ENCODE measurements at regions not wholly inside any gene's neighbourhood (a gene's known extent, or its start where the extent isn't known, plus 50 kb on each side); places are given as distances from the start of the nearest gene placed in this dataset.

GRCh38 chr5:26663500-26663899 lies 374.9 kb downstream of the CDH9 start:
- no peaks in the 10 kb centered on the region for H3K4me1 ChIP-seq (ENCODE audit: insufficient read depth, low read length)
- H3K9me3 ChIP-seq (ENCODE audit: low read length): peaks cover 15% of the 10 kb centered on the region
- no peaks in the 10 kb centered on the region for H3K27me3 ChIP-seq (ENCODE audit: control insufficient read depth in 1 of 2, insufficient read depth in 2 of 2, low read length in 2 of 2)
- intact Hi-C loops (cut with micrococcal nuclease; ENCODE audit: unreplicated experiment) (no loop called here), in situ Hi-C loops (cut with HindIII; ENCODE audit: extremely low pct_ligation_motif_present, low pct_unique_long_range_greater_than_20kb) (no loop called here)
- H4K20me1 ChIP-seq (ENCODE audit: insufficient read depth, low read length): no peaks in the 10 kb centered on the region
- no peak overlapping the region for H3K9ac ChIP-seq (ENCODE audit: insufficient read depth, low read depth, low read length)
- WGBS (ENCODE audit: low lambda C conversion rate): 0% methylated on average over 1 of the region's 1 CpG
- no peak for FAIRE-seq
- no peak for ATAC-seq
- no peak for TF ChIP-seq ZSCAN21 (CRISPR knock-in tag; IDR thresholded peaks at IDR 0.05; ENCODE audit: borderline replicate concordance)
- no peak for TF ChIP-seq ZXDC (CRISPR knock-in tag; IDR thresholded peaks at IDR 0.05)
- TF ChIP-seq JUND (CRISPR knock-in tag; IDR thresholded peaks at IDR 0.05): no peak
- TF ChIP-seq ZNF317 (CRISPR knock-in tag; IDR thresholded peaks at IDR 0.05): no peak
- TF ChIP-seq HMG20A (CRISPR knock-in tag; IDR thresholded peaks at IDR 0.05; ENCODE audit: borderline replicate concordance): no peak
- TF ChIP-seq SOX5 (CRISPR knock-in tag; IDR thresholded peaks at IDR 0.05; ENCODE audit: borderline replicate concordance): no peak
- no peak for TF ChIP-seq CC2D1A (CRISPR knock-in tag; IDR thresholded peaks at IDR 0.05)
- no peak for TF ChIP-seq KDM1A (CRISPR knock-in tag; IDR thresholded peaks at IDR 0.05)
- TF ChIP-seq ZNF83 (CRISPR knock-in tag; IDR thresholded peaks at IDR 0.05; ENCODE audit: borderline replicate concordance): no peak
- TF ChIP-seq, protein P1, sequence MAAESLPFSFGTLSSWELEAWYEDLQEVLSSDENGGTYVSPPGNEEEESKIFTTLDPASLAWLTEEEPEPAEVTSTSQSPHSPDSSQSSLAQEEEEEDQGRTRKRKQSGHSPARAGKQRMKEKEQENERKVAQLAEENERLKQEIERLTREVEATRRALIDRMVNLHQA (CRISPR knock-in tag; IDR thresholded peaks at IDR 0.05): no peak
- TF ChIP-seq, protein P2, sequence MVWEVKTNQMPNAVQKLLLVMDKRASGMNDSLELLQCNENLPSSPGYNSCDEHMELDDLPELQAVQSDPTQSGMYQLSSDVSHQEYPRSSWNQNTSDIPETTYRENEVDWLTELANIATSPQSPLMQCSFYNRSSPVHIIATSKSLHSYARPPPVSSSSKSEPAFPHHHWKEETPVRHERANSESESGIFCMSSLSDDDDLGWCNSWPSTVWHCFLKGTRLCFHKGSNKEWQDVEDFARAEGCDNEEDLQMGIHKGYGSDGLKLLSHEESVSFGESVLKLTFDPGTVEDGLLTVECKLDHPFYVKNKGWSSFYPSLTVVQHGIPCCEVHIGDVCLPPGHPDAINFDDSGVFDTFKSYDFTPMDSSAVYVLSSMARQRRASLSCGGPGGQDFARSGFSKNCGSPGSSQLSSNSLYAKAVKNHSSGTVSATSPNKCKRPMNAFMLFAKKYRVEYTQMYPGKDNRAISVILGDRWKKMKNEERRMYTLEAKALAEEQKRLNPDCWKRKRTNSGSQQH (CRISPR knock-in tag; IDR thresholded peaks at IDR 0.05; ENCODE audit: low read depth): no peak
- TF ChIP-seq ZNF253 (CRISPR knock-in tag; IDR thresholded peaks at IDR 0.05; ENCODE audit: borderline replicate concordance): no peak
- TF ChIP-seq ZNF781 (CRISPR knock-in tag; IDR thresholded peaks at IDR 0.05; ENCODE audit: borderline replicate concordance, not compliant biosample characterization): no peak
- no peak for TF ChIP-seq STAT5B (CRISPR knock-in tag; IDR thresholded peaks at IDR 0.05)
- no peak for TF ChIP-seq ZNF878 (CRISPR knock-in tag; IDR thresholded peaks at IDR 0.05)
- TF ChIP-seq TEAD2 (CRISPR knock-in tag; IDR thresholded peaks at IDR 0.05): no peak
- TF ChIP-seq RARG (CRISPR knock-in tag; IDR thresholded peaks at IDR 0.05; ENCODE audit: low read depth): no peak
- TF ChIP-seq YY1 (IDR thresholded peaks at IDR 0.05; ENCODE audit: insufficient read depth, insufficient replicate concordance, low read depth, low read length): no peak
- BruUV-seq (replicated peaks): no TSS peak
- POLR2A ChIA-PET: no interaction called here
- no peak overlapping the region for H3K27ac ChIP-seq (ENCODE audit: extremely low read length, insufficient read depth, low read length)
- DNase-seq (ENCODE audit: low spot score): no peak
- H3K4me2 ChIP-seq (ENCODE audit: low read depth, low read length): no peak overlapping the region
- no peak overlapping the region for H2AFZ ChIP-seq (ENCODE audit: low read length)
- H3K4me3 ChIP-seq (replicated peaks in 1 of 3; ENCODE audit: insufficient read depth in 1 of 3, low read depth in 2 of 3, low read length in 3 of 3): no peak overlapping the region
- CTCF ChIA-PET (ENCODE audit: low intra/inter-chr PET ratio, low total read pairs): no interaction called here
- H3K79me2 ChIP-seq (ENCODE audit: insufficient read depth, low read length): no peaks in the 10 kb centered on the region
- H3K36me3 ChIP-seq (replicated peaks in 1 of 2; ENCODE audit: control insufficient read depth in 1 of 2, insufficient read depth in 2 of 2, low read length in 2 of 2): no peaks in the 10 kb centered on the region
